Left renal cortex interstitium (tissue), 4 donors: ENCODE measurements at regions not wholly inside any gene's neighbourhood (a gene's known extent, or its start where the extent isn't known, plus 50 kb on each side); places are given as distances from the start of the nearest gene placed in this dataset.

Experiments used
- DNase-seq, 4 donors: peaks; one replicate each; pipeline ENCODE4 v3.0.0-alpha.2; 2013; ENCODE audit warnings: low read depth in 4 of 4, low spot score in 2 of 4, missing footprints in 1 of 4

GRCh38 chr2:156647377-156648010 is 211.3 kb downstream of the GPD2 start:
- no peak for DNase-seq

GRCh38 chr2:156648522-156648921 is 212.3 kb downstream of the GPD2 start:
- DNase-seq = no peak

- no peak for DNase-seq
Measured at GRCh38 chr2:156649596-156649995, 213.4 kb downstream of the GPD2 start.

- no peak for DNase-seq
Measured at GRCh38 chr2:156652691-156653090, 216.5 kb downstream of the GPD2 start.

- no peak for DNase-seq
Measured at GRCh38 chr2:156653675-156654074, 217.5 kb downstream of the GPD2 start.

GRCh38 chr2:156657809-156658208 is 221.6 kb downstream of the GPD2 start:
- DNase-seq = no peak

GRCh38 chr2:156659694-156660093 is 223.5 kb downstream of the GPD2 start:
- DNase-seq = no peak

GRCh38 chr2:156663757-156664409 is 227.7 kb downstream of the GPD2 start:
- no peak for DNase-seq

GRCh38 chr2:156666130-156666785 is 230.1 kb downstream of the GPD2 start:
- DNase-seq = no peak

- no peak for DNase-seq
Measured at GRCh38 chr2:156670104-156670503, 233.9 kb downstream of the GPD2 start.

- DNase-seq = no peak
Measured at GRCh38 chr2:156671706-156672361, 235.7 kb downstream of the GPD2 start.

- DNase-seq = no peak
Measured at GRCh38 chr2:156672556-156673332, 236.6 kb downstream of the GPD2 start.

GRCh38 chr2:156673333-156673615 is 237.1 kb downstream of the GPD2 start:
- no peak for DNase-seq

- DNase-seq = no peak
Measured at GRCh38 chr2:156673981-156674380, 237.8 kb downstream of the GPD2 start.

GRCh38 chr2:156675896-156676295 is 239.7 kb downstream of the GPD2 start:
- no peak for DNase-seq

GRCh38 chr2:156679820-156680219 is 243.6 kb downstream of the GPD2 start:
- DNase-seq = no peak

GRCh38 chr2:156680266-156680665 is 244.1 kb downstream of the GPD2 start:
- DNase-seq = no peak

- no peak for DNase-seq
Measured at GRCh38 chr2:156687126-156687525, 250.9 kb downstream of the GPD2 start.

GRCh38 chr2:156687715-156688114 is 251.5 kb downstream of the GPD2 start:
- no peak for DNase-seq

GRCh38 chr2:156689939-156690338 is 253.8 kb downstream of the GPD2 start:
- no peak for DNase-seq

- no peak for DNase-seq
Measured at GRCh38 chr2:156691014-156691413, 254.8 kb downstream of the GPD2 start.
